ENCODE measurements at regions not wholly inside any gene's neighbourhood (a gene's known extent, or its start where the extent isn't known, plus 50 kb on each side); places are given as distances from the start of the nearest gene placed in this dataset.
A peak's percentile ranks its signal among the peaks of the same experiment; 100 is the strongest.

DNA sequence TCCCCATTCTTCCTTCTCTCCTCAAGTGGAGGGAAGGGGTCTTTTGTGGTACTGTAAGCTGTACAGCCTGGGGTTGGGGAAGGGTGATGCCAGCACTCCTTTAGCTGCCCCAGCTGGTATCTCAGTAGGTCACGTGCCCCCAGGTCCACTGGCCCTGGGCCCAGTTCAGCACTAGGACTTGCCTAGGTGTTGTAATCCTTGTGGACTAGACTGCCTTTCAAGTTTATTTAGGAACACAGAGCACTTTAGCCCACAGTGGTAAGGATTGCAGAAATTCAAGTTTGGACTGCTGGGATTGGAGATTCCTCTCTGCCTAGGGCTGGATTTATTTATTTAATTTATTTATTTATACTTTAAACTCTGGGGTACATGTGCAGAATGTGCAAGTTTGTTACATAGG, 569.6 kb downstream of the AACS start:
- no peak for DNase-seq (ENCODE audit: low read depth in 4 of 4, low spot score in 2 of 4)

DNA sequence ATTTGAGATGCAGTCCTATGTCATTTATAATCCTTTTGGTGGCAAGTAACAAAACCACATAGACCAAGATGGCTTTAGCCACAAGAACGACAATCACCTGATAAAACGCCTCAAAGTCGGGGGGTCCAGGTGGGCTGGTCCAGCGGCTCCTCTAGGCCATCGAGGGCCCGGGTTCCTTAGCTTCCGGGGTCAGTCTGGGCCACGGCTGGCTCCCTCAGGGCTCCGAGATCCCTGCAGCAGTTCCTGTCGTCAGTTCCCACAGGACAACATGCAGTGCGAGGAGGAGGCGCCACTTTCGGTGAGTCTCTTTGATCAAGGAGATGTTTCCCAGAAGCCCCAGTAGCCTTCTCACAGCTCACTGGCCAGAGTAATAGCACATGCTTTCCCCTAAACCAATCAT, 574.6 kb downstream of the AACS start:
- no peak for DNase-seq (ENCODE audit: low read depth in 4 of 4, low spot score in 2 of 4)

DNA sequence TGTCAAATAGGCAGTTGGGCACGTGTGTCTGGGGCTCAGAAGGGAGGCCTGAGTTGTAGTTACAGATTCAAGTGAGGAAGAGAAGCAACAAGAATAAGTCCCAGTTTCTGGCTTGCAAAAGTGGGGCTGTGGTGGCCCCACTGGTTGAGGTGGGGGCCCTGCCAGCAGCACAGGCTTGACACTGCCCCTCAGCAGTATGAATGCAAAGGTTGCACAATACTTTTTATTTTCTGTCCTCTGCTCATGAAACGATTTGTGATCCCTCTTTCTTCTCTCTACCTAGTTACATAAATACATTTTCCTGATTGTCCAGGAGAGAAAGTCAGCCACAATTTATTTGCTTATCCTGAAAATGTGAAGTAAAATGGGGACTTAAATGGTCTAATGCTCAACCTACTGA, 577.8 kb downstream of the AACS start:
- no peak for DNase-seq (ENCODE audit: low read depth in 4 of 4, low spot score in 2 of 4)

DNA sequence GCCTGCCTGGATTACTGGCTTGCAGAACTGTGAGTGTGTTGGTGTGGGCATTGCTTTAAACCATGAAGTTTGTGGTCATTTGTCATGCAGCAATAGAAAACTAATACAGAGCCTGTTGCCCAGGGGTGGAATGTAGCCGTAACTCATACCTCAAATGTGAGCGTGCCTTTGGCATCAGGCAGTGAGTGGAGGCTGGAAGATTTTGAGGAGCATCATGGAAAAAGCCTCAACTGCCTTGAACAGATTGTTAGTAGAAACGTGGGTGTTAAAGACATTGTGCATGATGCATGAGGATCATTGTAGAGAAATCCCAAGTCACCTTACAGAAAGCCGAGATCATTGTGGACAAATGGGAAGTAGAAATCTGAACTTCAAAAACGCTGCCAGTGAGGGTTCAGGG, 580.5 kb downstream of the AACS start:
- no peak for DNase-seq (ENCODE audit: low read depth in 4 of 4, low spot score in 2 of 4)

DNA sequence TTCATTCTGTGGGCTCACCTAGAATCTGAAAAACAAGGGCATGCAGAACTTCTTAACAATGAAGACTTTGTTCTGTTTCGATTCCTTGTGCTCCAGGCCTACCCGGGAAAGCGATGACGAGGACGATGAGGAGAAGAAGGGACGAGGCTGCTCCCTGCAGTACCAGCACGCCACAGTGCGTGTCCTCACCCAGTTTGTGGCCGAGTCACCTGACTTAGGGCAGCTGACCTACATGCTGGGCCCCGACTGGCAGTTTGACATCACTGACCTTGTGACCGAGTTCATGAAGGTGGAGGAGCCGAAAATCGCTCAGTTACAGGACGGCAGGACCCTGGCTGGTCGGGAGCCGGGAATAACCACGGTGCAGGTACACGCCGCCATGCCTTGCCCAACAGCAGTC, 585.4 kb downstream of the AACS start:
- no peak for DNase-seq (ENCODE audit: low read depth in 4 of 4, low spot score in 2 of 4)

DNA sequence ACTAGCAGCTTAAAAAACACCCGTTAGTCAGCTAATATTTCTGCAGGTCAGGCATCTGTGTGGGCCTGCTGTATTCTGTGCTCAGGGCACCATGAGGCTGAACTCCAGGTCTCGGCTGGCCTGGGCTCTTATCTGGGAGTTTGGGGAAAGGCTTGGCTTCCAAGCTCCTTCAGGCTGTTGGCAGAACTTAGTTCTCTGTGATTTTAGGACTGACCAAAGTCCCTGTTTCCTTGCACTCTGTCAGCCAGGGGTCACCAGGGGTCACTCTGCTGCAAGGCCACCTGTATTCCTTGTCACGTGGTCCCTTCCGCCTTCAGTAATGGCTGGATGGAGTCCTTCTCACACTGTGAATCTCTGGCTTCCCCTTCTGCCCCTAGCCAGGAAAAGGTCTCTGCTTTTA, 586.4 kb downstream of the AACS start:
- DNase-seq (ENCODE audit: low read depth in 4 of 4, low spot score in 2 of 4) = no peak

DNA sequence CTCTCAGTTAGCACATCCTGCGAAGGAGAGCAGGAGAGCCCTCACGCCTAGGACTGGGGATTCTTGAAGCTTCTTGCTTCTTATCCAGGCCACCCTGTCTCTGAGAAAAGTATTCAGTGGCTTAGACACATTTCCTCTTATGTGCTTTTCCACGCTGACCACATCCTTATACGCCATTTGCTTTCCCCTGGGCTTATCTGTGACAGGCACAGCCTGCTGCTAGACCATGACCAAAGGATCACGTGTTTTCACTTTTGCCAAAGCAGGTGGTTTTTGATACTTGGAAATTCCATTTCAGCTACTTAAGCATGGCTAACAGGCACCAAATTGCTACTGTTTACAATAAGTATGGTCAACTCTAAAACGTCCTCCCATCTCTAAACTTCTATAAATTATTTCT, 587.4 kb downstream of the AACS start:
- no peak for DNase-seq (ENCODE audit: low read depth in 4 of 4, low spot score in 2 of 4)

DNA sequence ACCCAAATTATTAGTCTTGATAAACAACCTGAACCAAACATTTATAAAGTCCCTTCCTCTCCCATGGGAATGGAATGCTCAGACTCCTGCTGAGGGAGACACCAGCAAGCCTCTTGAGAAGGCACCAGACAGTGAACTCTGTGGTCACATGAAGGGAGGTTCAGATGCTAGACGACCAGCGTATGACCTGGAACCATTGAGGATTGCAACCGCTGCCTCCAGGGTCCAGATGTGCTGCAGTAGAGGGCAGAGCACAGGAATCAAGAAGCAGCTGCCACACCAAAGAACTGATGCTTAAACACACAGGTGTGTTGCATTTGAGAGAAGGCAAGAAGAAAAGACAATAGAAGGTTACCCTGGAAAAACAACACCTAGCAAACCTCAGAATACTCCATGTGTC, 592.4 kb downstream of the AACS start:
- DNase-seq (ENCODE audit: low read depth in 4 of 4, low spot score in 2 of 4) = no peak

DNA sequence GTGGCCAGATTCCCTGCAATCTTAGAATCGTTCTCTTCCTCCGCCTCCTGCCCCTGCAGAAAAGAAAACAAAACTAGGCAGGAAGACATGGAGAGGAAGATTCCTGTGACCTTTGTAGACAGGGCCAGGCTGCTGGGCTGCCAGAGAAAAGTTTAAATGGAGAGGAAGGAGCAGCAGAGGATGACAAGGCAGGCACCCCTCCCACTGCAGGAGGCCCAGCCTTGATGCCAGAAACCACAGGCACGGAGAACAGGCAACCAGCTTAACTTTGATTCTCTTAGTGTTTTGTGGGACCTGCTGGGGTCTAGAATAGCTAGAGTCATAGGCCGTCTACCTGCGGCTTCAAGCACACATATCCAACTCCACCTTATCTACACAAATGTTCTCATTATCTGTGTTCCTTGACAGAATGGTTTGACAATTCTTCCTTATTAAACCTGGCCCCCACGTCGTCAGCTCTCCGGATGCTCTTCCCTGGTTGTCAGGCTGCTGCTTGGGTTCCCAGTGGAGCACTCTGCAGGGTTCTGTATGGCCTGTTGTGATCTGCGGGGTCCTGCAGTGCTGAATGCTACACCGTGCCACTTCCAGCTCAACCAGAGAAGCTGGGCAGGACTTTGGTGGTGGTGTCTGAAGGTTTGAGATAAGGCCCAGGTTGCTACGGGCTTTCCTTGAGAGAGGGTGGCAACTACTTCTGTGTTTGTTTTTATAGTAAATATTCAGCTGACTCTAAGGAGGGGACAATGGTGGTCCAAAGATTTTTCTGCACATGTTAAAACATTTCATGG, 609.5 kb downstream of the AACS start:
- no peak for DNase-seq (ENCODE audit: low read depth in 4 of 4, low spot score in 2 of 4)

DNA sequence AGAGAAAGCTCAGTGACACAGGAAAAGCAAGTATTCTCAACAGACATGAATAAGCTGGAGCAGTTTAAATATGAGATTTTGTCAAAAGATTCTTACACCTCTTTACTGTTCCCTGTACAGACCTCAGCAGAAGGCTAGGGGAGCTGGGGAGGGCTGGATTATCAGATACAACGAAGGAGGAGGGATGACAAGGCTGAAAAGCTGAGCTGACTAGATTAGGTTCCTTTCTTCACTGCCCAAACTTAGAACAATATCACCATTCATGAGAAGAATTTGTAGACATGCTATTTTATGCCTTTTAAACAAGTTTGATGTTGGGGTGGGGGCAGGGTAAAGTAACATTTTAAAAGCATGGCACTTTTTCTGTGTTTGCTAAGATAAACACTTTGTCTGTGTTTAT, 611.1 kb downstream of the AACS start:
- DNase-seq (ENCODE audit: low read depth in 4 of 4, low spot score in 2 of 4) = no peak

DNA sequence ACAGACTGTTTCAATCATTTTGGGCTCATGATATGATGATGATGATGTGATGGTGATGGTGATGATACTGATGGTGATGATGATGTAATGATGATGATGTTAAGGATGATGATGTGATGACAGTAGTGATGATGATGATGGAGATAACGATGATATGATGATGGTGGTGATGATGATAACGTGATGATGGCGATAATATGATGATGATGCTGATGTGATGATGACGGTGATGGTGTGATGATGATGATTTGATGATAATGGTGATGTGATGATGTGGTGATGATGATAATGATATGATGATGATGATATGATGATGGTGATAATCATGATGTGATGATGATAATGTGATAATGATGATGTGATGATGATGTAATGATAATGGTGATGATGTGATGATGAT, 612.6 kb downstream of the AACS start:
- DNase-seq (ENCODE audit: low read depth in 4 of 4, low spot score in 2 of 4) = no peak

DNA sequence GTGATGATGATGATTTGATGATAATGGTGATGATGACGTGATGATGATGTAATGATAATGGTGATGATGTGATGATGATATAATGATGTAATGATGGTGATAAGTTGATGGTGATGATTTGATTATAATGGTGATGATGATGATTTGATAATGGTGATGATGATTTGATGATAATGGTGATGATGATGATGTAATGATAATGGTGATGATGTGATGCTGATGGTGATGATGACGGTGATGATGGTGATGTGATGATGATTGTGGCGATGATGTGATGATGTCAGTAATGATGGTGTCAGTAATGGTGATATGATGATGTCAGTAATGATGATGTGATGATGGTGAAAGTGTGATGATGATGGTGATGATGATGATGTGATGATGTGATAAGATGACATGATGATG, 613.4 kb downstream of the AACS start:
- no peak for DNase-seq (ENCODE audit: low read depth in 4 of 4, low spot score in 2 of 4)

DNA sequence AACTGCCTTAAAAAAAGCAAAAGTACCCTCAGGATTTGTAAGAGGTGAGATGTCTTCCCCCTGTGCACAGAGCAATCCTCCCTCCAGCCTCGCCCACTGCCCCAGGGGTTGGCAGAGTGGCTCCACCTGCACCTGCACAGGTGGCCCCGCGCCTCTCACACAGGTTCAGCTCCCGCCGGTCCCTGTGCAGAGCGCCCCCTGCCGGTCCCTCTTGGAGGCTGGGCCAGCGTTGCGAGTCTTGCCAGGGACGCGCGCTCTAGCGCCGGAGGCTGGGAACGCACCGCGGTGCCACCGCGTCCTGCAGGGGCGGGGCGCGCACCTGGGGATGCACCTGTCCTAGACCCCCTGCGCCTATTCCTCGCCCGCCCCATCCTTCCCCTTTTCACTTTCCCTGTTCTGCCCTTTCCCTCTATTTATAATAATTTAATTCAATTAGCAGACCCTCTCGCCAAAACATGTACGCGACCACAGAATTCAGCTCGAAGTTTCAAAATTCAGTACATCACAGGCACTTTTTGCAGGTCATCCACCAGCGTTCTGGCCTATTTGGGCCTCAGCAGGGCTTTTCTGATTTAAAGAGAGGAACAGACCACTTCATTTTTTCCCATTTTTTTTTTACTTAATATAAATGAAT, 618.6 kb downstream of the AACS start:
- DNase-seq (ENCODE audit: low read depth in 4 of 4, low spot score in 2 of 4) = peak in 1 of 4 donors; percentile 19

DNA sequence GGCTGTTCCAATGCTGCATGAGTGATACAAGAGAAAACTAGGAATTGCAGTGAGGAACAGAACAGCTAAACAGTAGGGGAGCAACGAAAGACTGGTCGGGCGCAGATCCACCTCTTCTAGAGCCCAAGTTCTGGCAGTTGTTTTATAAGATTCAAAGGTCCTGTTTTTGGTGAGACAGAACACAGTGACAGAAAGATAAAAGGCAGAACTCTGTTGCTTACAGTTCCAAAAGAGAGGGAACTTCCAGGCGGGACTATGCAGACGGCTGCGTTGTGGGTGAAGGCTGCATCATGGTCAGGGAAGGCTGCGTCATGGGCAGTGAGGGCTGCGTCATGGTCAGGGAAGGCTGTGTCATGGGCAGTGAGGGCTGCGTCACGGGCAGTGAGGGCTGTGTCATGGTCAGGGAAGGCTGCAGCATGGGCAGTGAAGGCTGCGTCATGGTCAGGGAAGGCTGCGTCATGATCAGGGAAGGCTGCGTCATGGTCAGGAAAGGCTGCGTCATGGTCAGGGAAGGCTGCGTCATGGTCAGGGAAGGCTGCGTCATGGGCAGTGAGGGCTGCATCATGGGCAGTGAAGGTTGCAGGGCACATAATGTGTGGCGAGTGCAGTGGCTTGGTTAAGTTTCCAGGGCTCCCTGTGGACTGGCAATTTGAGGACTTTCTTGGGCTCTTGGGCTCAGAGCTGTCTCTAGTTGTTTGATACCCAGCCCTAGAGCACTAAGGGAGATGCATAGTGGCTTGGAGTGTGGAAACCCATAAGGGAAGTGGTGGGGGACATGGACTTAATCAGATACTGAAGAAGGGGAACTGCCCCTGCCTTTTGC, 619.9 kb downstream of the AACS start:
- DNase-seq (ENCODE audit: low read depth in 4 of 4, low spot score in 2 of 4) = no peak

DNA sequence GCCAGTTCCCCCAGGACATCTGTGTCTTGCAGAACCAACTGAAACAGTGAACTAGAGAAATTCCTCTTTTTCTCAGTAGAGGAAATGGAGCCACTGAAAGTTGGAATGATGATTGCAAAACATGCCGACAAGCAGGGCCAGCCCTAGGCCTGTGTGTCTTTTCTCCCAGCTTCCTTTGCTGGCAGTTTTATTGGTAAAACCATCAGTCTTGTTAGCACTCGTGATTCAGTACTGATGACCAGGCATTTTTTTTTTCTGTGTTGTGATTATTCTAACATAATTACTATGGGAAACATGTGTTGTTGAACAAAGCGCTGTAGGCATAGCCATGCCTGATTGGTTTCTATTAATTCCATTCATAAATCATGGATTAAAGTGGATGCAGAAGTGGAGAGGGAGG, 620.7 kb downstream of the AACS start:
- peak in 3 of 4 donors; percentile 29 to 53 (median 42) for DNase-seq (ENCODE audit: low read depth in 4 of 4, low spot score in 2 of 4)

DNA sequence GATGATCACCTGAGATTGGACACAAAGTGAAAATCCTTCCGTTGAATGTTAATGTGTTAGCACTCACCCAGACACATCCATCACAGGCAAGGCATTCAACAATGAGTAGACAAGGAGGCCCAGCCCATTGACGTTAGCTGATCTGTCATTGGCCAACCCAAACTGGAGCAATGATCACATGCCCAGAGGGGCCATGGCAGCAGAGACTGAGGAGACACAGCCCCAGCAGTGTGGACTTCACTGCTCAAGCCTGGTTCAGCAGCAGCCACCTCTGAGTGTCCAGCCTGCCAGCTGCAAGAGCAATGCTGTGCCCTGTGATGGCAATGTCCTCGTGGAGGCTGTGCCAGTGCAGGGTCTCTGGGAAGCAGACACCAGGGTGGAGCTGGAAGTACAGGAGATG, 622.2 kb downstream of the AACS start:
- DNase-seq (ENCODE audit: low read depth in 4 of 4, low spot score in 2 of 4) = no peak

DNA sequence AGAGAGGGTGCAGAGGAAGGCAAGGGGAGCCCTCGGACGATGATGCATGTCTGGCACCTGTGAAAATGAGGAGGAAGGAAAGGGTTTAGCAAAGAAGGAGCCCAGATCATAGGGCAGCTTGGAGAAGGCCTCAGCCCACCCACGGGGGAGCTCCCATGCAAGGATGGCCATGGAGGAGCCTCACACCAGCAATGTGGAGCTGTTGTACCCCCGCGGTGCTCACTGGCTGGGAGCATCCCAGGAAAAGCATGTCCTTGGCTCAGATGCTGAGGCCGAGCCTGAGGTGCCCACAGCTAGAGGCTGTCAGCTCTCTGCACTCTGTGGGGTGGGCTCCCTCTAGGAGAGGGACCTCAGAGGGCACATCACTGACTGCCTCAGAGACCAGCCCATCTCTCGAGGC, 622.6 kb downstream of the AACS start:
- DNase-seq (ENCODE audit: low read depth in 4 of 4, low spot score in 2 of 4) = no peak

DNA sequence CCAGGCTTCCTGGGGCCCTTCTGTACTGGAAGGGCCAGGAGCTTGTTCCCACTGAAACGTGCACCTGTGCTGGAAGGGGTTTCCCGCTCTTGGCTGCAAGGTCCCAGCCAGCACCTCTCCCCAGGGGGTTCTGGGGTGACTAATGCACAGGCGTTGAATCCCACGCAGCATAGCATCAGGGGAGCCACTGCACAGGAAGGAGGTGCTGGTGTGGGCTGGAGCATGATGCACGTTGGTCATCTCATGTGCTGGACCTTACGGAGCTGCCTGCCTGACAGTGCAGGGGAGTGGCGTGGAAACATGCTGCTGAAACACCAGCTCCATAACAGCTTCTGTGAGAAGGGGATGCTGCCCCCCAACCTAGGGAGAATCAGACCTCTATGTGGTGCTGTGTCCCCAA, 623.0 kb downstream of the AACS start:
- DNase-seq (ENCODE audit: low read depth in 4 of 4, low spot score in 2 of 4) = no peak

DNA sequence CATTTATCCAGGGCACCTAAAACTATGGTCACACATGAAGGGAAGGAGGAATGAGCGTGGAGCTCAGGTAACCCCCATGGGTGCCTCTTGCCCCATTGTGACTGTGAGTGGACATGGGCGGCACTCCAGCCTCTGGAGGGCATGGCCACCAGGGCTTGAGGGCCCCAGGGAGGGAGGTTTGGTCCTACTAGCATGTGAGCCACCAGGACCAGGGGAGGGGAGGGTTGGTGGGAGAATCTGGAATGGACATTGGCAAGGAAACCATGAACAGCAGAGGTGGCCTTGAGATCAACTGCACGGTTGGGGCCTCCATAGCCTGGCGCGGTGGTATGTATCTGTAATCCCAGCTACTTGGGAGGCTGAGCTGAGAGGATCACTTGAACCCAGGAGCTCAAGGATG, 623.6 kb downstream of the AACS start:
- DNase-seq (ENCODE audit: low read depth in 4 of 4, low spot score in 2 of 4) = no peak

DNA sequence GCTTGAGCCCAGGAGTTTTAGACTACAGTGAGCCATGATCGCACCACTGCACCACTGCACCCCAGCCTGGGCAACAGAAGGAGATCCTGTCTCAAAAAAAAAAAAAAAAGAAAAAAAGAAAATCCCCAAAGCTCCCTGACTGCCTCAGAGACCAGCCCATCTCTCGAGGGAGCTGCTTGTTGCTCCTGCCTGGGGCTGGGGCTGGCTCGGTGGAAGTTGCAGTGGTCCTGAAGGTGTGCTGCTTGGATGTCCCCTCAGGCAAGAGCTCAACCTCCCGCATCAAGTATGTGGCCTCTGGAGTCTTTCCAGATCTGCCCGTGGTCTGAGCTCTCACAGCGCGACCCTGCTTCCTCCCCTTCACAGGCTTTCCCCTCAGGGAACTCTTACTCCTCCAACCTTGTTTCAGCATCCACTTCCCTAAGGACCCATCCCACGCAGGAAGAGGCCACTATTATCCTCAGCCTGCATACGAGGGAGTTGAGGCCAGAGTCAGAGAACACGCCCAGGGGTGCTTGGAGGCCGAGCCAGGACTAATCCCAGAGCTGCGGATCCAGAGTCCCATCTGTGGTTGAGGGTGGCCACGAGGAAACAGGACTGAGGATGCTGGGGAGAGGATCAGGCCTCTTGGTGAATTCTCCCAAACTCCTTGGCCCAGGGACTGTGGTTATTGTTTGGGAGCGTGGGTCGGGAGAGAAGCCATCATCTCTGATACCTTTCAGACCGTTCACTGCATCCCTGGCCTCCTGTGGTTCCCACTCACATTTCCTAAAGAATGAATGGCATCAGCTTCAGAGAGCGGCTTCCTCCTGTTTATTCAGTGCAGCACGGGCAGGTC, 624.6 kb downstream of the AACS start:
- no peak for DNase-seq (ENCODE audit: low read depth in 4 of 4, low spot score in 2 of 4)

DNA sequence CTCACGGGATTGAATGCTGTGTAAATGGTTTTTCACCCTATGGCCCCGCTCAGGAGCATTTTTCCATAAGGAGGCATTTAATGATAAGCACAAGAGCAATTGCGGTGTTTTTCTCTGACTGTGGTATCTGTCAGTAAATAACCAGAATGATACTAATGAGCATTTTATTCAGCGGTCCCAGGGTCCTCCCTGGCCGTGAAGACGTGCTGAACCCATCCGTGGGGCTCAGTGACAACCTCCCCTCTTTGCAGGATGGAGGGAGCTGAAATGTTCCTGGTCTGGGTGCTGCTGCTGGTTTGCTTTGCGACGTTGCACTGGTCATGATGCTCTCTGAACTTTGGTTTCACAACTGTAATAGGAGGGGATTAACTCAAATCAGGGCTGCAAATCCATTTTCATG, 625.6 kb downstream of the AACS start:
- no peak for DNase-seq (ENCODE audit: low read depth in 4 of 4, low spot score in 2 of 4)

All from left renal cortex interstitium (tissue), 4 donors.